ENCODE measurements at regions not wholly inside any gene's neighbourhood (a gene's known extent, or its start where the extent isn't known, plus 50 kb on each side); places are given as distances from the start of the nearest gene placed in this dataset.

GRCh38 chr5:116788851-116789403 is 214.3 kb upstream of the SEMA6A start:
- no peak overlapping the region for H3K4me3 ChIP-seq
- H3K27me3 ChIP-seq, result no peaks in the 10 kb centered on the region
- peaks cover 0 to 14% (median 0%) of the 10 kb centered on the region in 3 donors for H3K9me3 ChIP-seq
- H3K4me1 ChIP-seq, result no peaks in the 10 kb centered on the region
- H3K36me3 ChIP-seq, result no peaks in the 10 kb centered on the region
- no peak overlapping the region for H3K27ac ChIP-seq
- 46 to 80% methylated on average over 3 to 4 of the region's 4 CpGs for WGBS, 2 donors (ENCODE audit: low coverage in 1 of 2)
- peak; percentile 64 for ATAC-seq
- no peak for TF ChIP-seq CTCF (IDR thresholded peaks at IDR 0.05)
- TF ChIP-seq POLR2AphosphoS5 (IDR thresholded peaks at IDR 0.05), result peak; percentile 18
- no peak for TF ChIP-seq EP300 (IDR thresholded peaks at IDR 0.05)

GRCh38 chr5:116787570-116787969 is 212.9 kb upstream of the SEMA6A start:
- Histone ChIP-seq H3K36me3 (no peaks in the 10 kb centered on the region), H3K27ac (no peak overlapping the region), H3K4me3 (no peak overlapping the region), H3K9me3 (peaks cover 0 to 14% (median 0%) of the 10 kb centered on the region in 3 donors), H3K27me3 (no peaks in the 10 kb centered on the region), H3K4me1 (no peaks in the 10 kb centered on the region)
- 85 to 90% methylated on average over 2 of the region's 2 CpGs for WGBS, 2 donors (ENCODE audit: low coverage in 1 of 2)
- ATAC-seq, result no peak
- TF ChIP-seq POLR2AphosphoS5 (IDR thresholded peaks at IDR 0.05), result no peak
- no peak for TF ChIP-seq CTCF (IDR thresholded peaks at IDR 0.05)

- ATAC-seq, result peak; percentile 25
- Histone ChIP-seq H3K9me3 (peaks cover 0 to 6% (median 0%) of the 10 kb centered on the region in 3 donors), H3K36me3 (no peaks in the 10 kb centered on the region), H3K27me3 (no peaks in the 10 kb centered on the region), H3K4me1 (no peaks in the 10 kb centered on the region), H3K27ac (no peak overlapping the region), H3K4me3 (no peak overlapping the region)
- no peak for TF ChIP-seq POLR2AphosphoS5 (IDR thresholded peaks at IDR 0.05)
- no peak for TF ChIP-seq POLR2A (IDR thresholded peaks at IDR 0.05)
- no peak for TF ChIP-seq EP300 (IDR thresholded peaks at IDR 0.05)
- no peak for TF ChIP-seq CTCF (IDR thresholded peaks at IDR 0.05)
- WGBS, 2 donors (ENCODE audit: low coverage in 1 of 2), result 43 to 64% methylated on average over 3 to 4 of the region's 4 CpGs
Measured at GRCh38 chr5:116785106-116785505, 210.5 kb upstream of the SEMA6A start.

- Histone ChIP-seq H3K27ac (no peak overlapping the region), H3K4me1 (no peaks in the 10 kb centered on the region), H3K36me3 (no peaks in the 10 kb centered on the region), H3K27me3 (no peaks in the 10 kb centered on the region), H3K9me3 (no peaks in the 10 kb centered on the region), H3K4me3 (no peak overlapping the region)
- WGBS, 2 donors (ENCODE audit: low coverage in 1 of 2), result 68 to 76% methylated on average over 5 to 6 of the region's 6 CpGs
- no peak for TF ChIP-seq POLR2AphosphoS5 (IDR thresholded peaks at IDR 0.05)
- no peak for TF ChIP-seq POLR2A (IDR thresholded peaks at IDR 0.05)
- TF ChIP-seq CTCF (IDR thresholded peaks at IDR 0.05), result no peak
- TF ChIP-seq EP300 (IDR thresholded peaks at IDR 0.05), result no peak
- no peak for ATAC-seq
Measured at GRCh38 chr5:116779846-116780245, 205.2 kb upstream of the SEMA6A start.

GRCh38 chr5:116778651-116779280 is 204.1 kb upstream of the SEMA6A start:
- TF ChIP-seq POLR2A (IDR thresholded peaks at IDR 0.05) (no peak), EP300 (IDR thresholded peaks at IDR 0.05) (no peak), CTCF (IDR thresholded peaks at IDR 0.05) (no peak), POLR2AphosphoS5 (IDR thresholded peaks at IDR 0.05) (no peak)
- Histone ChIP-seq H3K4me3 (no peak overlapping the region), H3K4me1 (no peaks in the 10 kb centered on the region), H3K27me3 (no peaks in the 10 kb centered on the region), H3K27ac (no peak overlapping the region), H3K36me3 (no peaks in the 10 kb centered on the region), H3K9me3 (no peaks in the 10 kb centered on the region)
- ATAC-seq, result no peak
- 100% methylated on average over 2 of the region's 2 CpGs for WGBS, 2 donors (ENCODE audit: low coverage in 1 of 2)
